ENCODE measurements at regions not wholly inside any gene's neighbourhood (a gene's known extent, or its start where the extent isn't known, plus 50 kb on each side); places are given as distances from the start of the nearest gene placed in this dataset.

DNA sequence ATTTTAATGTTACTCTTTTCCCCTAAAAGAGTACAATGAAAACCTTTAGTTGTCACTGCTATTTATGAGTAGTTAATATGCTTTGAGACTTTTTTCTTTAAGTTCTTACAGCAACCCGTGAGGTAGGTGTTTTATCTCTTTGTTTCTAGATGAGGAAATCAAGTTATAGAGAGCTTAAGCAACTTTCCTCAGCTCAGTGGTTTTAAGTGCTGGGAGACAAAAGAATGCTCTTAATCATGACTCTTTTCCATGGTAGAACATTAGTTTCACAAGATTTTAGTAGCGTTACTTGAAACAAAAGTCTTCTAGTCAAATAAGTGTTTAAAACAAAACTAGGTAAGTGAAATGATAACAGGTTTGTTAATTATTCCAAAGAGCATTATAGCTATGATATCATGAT lies 354.7 kb upstream of the PITX2 start:
- TF ChIP-seq, protein P1, sequence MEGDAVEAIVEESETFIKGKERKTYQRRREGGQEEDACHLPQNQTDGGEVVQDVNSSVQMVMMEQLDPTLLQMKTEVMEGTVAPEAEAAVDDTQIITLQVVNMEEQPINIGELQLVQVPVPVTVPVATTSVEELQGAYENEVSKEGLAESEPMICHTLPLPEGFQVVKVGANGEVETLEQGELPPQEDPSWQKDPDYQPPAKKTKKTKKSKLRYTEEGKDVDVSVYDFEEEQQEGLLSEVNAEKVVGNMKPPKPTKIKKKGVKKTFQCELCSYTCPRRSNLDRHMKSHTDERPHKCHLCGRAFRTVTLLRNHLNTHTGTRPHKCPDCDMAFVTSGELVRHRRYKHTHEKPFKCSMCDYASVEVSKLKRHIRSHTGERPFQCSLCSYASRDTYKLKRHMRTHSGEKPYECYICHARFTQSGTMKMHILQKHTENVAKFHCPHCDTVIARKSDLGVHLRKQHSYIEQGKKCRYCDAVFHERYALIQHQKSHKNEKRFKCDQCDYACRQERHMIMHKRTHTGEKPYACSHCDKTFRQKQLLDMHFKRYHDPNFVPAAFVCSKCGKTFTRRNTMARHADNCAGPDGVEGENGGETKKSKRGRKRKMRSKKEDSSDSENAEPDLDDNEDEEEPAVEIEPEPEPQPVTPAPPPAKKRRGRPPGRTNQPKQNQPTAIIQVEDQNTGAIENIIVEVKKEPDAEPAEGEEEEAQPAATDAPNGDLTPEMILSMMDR (IDR thresholded peaks at IDR 0.05): no peak
- TF ChIP-seq ZFX (IDR thresholded peaks at IDR 0.05; ENCODE audit: borderline replicate concordance): no peak
